Umbilical cord (tissue), 1 donor: ENCODE measurements at regions not wholly inside any gene's neighbourhood (a gene's known extent, or its start where the extent isn't known, plus 50 kb on each side); places are given as distances from the start of the nearest gene placed in this dataset.

Experiments used
- DNase-seq: peaks from one replicate; pipeline ENCODE4 v3.0.0-alpha.2; 2015; ENCODE audit warnings: low spot score

DNA sequence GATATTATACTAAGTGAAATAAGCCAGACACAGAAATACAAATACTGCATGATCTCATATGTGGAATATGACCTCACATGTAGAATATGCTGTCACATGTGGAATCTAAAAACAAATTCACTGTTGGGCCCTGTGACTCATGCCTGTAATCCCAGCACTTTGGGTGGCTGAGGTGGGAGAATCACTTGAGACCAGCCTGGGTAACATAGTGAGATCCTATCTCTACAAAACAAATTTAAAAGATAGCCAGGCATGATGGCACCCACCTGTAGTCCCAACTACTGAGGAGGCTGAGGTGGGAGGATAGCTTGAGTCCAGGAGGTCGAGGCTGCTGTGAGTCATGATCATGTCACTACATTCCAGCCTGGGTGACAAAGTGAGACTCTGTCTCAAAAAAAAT, 160.3 kb downstream of the PTEN start:
- no peak for DNase-seq

DNA sequence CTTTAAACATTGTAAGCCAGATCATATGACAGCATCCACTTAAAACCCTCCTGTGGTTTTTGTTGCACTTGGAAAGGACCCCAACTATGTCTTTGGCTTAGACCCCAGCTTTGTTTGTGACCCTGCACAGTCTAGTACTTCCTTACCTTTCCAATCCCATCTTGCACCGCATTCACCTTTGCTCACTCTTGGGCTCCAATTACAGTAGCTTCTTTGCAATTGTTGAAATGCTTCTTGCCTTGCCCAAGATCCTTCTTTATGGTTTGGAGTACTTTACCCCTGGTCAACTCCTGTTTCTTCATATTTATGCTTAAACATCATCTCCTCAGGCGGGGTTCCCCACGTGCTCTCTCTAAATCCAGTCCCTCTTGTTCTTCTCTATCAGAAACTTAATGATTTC, 162.6 kb downstream of the PTEN start:
- DNase-seq: no peak

DNA sequence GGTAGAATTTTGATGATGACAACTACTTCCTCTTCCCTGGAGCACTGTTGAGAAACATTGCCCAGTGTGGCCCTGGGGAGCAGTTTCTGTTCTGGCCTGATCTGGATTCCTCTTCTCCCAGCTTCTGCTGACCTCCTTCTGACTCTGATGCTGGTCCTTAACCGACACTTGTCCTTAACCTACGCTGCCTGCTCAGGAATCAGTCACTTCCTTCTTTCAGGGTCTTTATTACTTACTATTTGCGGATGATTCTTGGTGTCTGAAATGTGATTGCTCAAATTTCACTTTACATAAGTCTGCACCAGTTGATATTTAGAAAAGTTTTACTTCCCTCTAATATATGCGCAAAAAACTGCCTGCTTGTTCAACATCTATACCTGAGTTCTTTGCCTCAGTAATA, 164.1 kb downstream of the PTEN start:
- DNase-seq: peak; percentile 17

DNA sequence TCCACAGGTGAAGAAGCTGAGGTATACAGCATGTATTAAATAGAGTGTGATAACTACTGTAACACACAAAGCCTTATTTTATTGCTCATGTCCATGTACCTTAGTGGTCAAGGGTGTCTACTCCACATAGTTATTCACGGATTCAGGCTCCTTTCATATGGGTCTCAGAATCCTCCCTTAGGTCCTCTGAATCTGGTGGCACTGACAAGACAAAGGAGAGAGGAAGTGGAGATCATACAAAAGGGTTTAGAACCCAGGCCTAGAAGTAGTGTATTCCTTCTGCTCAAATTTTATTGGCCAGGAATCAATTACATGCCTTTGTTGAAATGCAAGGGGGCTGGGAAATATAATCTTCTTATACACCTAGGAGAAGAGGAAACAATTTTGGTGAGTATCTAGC, 164.6 kb downstream of the PTEN start:
- DNase-seq: no peak

DNA sequence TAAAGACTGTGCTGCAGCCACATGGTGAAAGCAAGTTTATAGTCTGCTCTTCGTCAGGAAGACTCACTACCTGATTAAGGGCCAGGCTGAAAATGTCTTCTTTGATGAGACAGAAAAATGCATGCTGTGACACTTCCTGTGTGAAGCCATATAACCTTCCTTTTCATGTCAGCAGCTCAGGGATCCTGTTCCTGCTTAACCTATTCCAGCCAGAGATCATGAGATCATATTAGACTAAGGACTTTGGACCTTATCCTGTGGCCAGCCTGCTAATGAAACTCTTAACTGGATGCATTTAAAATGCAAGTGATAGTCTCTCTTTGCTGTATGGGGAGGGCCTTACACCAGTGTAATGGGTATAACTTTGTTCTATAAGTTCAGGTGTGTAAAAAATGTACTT, 165.2 kb downstream of the PTEN start:
- DNase-seq: no peak

DNA sequence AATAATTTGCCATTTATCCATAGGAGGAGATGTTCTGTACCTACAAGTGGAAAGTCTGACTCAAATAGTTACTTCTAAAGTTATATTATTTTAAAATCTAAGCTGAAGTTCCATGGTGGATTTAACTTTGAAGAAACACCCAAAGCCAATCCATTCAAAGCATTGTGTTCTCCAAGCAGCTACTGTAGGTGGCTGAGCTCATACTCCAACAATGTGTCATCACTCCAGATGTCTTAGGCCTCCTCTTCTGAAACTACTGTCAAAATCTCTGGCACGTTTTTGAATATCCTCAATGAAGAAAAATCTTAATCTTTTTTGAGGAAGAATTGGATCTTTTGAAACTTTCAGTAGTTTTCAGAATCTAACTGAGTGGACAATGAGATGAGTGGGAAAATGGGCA, 169.1 kb downstream of the PTEN start:
- DNase-seq: no peak

DNA sequence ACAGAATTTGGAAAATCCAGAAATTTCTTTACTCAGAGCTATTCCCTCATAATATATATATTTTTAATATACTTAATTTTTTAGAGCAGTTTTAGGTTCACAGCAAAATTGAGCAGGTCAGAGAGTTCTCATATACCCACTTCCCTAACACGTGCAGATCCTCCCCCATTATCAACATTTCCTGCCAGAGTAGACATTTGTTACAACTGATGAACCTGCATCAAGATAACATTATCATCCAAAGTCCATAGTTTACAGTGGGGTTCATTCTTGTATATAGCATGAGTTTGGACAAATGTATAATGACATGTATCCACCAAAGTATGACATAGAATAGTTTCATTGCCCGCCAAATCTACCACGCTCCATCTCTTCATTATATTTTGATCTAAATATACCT, 170.0 kb downstream of the PTEN start:
- DNase-seq: no peak

DNA sequence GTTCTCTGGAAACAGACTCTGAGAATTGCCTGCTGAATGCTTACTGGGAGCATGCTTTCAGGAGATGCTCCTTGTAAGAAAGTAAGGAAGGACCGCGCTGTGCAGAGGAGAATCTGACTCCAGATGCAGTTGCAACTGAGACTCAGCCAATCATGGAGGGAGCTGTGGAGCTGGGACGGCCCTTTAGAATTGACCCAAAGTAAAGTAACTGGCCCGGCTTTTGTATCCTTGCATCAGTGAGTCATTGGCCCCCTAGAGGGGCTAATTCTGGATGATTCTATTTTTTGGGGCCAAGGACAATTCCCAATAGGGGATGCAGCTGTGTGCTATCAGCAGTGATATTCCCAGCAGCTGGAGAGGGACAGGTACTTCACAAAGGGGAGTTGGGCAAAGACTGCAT, 170.4 kb downstream of the PTEN start:
- no peak for DNase-seq

DNA sequence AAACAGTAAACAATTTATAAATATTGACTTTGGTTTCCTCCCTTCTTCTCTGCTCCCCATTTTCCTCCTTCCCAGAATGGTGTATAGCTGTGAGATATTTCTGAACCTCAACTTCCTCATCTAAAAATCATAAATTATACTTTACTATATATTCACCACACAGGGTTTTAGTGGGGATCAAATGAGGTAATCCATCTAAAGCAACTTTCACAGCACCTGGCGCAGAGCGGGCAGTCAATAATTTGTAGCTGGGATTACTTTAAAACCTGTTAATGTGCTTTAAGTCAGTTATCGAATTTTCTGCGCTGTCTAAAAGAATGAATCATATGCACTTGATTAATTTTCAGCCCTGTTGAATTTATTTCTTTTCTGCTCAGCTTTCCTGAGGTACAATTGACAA, 172.7 kb downstream of the PTEN start:
- no peak for DNase-seq

DNA sequence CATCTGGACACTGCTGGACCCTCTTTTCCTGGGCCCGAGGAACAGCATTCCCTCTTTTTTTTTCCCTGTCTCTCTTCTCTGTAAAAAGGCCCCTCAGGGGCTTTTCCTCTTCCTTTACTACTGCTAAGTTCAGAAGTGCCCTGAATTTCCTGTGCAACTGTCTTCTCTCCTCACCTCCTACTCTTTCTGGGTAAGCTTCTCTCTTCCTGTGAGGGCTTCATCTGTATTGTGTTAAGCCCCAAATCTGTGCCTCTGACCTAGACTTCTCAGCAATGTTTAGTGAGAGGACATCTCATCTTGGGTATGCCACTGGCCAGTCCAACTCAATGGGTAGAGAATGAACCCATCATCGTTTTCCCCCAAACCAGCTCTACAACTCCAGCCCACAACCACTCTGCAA, 174.2 kb downstream of the PTEN start:
- no peak for DNase-seq

DNA sequence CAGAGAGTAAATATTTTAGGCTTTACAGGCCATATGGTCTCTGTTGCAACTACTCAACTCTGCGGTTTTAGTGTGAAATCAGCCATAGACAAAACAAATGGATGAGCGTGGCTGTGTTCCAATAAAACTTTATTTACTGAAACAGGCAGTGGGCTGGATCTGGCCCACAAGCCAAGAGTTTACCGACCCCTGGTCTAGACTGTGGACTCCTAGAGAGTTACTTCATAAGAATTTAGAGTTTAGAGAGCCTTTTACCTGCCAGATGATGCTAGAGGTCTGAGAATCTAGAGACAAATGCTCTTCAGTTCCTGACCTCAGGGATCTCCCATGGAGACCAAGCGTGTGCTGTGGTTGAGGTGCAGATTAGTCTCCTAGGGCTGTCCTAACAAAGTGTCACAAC, 174.8 kb downstream of the PTEN start:
- DNase-seq: no peak

DNA sequence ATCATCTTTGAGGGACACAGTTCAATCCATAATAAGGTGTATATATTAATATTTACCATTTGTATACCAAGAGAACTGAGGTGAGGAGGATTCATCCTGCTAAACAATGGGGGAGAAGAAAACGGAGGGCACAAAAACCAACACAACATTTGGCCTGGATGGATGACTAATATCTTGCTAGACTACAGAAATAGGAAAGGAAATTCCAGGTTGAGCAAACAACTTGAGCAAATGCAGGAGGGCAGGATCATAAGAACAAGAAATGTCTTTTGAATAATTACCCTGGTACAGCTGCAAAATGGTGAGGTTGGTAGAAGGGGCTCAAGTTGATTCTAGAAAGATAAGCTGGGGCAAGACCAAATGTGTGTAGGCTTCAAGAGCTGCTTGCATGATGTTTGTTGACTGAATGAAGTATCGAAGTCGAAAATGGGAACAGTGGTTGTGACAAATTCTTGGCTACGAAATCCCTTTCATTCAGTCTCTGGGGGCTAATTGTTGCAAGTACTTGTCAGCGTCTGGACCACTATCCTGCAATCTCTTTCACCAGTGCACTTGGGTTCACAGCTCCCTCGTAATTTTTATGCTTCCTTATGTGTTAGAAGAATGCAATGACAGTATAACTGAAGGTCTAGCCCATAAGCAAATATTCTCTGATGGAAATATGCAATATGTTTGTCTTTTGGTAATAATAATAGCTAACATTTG, 176.2 kb downstream of the PTEN start:
- no peak for DNase-seq

DNA sequence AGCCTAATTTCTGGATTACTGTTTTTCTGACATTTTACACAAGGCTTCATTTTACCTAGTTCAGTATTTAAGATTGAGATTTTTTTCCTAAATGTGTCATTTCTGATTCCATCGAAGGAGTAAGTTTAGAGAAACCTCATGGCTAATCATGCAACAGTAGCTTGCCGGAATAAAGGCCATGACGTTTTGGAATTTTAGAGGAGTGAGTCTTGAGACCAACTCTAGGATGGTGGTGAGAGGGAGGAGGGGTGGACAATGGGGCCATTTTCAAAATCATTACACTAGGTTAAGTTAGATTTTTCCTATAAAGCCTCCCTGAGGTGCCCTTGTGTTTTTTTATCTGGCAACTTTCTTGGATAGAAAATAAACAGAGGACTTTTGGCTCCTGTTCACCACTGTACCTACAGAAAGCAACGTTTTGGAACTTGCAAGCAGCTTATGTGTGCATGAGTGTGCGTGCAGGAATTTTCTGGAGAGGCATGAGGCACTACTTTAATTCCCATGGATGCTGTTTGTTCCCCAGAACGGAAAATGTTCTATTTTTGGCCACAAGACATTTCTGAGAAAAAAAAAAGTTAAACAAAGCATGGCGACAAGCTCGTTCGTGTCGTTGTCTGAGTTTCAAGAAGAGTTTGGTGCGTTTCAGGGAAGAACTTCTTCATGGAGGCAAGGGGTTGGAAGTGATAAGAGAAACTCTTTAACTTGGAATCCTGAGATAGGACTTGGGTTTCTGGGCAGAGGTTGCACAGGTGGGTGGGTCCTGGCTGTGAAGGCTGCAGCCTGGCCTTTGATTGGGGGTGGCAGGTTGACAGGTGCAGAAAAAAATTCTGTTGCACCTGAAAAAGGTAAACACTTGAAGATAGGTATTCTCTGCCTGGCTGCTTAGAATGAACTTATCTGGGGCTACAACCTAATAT, 178.1 kb downstream of the PTEN start:
- peak; percentile 19 for DNase-seq

DNA sequence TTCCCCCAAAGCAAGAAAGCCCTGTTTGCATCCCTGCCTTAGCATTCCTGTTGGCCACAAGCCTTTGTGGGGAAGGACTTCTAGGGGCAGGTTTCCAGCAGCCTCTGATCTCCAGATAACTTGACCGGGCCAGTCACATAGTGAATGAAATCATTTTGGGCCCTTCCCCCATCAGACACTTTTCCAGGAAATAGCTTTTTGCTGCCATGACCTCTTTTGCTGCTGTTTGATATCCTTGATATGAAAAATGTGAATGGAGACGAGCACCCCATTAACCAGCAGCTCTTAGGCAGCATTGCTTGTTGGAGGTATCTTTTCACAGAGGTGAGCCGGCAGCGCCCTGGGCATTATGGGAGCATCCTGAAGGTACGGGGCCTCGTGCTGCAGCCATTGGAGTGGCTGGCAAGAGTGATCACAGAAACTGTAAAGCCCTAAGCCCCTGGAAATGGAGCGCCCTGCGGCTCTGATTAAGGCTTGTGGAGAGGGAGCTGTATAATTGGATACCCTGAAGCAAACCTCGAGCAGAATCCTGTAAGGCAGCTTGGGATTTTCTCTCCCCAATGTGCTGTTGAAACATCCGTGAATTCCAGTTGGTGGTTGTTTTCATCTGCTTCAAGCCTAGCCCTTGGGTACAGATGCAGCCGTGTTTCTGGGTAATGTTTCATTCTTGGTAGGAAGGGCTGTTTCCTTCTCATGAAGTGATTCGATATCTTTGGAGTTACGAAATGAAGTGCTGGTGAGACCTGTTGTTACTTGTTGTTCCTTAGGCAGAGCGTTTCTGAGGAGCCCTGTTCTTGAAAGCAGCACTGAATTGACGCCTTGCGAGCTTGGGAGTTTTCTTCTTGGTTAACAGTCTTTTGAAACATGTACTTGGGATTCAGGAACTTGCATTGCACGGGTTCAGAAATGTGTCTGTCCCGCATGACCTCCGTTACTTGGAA, 179.0 kb downstream of the PTEN start:
- peak; percentile 77 for DNase-seq

DNA sequence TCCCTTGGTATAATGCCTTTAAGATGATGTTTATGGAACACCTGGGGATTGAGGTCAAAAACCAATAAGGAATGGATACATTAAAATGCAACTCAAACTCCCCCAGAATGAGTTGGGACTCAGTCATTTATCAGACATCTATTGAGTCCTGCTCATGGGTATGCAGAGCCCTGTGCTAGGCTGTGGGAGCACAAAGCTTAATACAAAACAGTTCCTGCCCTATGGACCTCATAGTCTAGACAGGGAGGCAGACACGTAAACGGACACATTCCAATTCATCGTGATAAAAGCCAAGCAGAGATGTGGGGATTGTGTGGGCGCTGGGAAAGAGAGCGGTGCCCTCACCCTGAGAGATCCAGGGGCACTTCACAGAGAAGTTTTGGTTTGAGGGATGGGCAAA, 181.7 kb downstream of the PTEN start:
- DNase-seq: no peak

DNA sequence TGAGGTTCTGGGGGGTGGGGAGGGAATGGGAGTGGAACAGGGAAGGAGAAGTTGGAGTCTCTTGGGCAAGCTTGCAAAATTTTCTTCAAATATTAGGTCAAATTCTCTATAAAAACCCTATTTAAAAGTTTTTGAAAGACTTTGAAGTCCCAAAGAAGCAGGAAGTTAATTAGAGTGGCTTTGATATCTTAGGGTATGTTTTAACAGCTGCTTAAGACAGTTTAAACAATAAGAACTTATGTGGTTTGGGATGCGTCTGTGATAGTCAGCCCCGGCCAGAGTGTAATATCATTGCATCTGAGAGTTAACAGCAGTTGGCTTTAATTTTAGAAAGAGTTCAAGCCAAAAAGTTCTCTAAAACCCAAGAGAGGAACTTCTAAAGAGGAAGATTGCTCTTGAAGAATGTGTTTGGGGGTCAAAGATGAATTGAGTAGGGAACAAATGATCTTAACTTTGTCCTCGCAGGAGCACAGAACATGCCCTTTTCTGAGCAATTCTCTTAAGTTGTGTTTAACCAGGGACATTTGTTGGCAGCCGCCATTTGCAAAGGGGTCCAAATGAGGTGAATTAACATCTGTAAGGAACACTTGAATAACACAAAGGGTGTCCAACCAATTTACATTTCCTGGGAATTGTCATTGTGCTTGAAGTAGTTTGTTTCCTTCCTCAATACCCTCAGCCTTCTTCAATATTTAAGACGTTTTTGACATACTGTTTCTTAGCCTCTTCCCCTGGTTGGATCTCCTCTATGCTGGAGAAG, 182.4 kb downstream of the PTEN start:
- DNase-seq: no peak

DNA sequence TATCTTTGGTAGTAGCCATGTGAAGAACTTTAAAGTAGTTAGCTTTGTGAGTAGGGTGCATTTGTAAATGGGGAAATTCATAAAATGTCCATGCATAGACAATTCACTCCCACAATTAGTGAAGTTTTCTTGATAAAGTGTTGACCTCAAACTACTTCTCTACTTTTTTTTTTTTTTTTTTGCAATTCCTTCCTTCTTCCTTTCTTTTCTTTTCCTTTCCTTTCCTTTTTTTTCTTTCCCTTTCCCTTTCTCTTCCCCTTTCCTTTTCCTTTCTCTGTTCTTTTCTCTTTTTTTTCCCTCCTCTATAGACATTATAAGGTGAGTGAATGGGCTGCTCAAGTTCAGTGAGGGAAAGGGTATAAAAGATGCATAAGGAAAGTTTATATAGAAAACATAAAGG, 184.2 kb downstream of the PTEN start:
- no peak for DNase-seq

DNA sequence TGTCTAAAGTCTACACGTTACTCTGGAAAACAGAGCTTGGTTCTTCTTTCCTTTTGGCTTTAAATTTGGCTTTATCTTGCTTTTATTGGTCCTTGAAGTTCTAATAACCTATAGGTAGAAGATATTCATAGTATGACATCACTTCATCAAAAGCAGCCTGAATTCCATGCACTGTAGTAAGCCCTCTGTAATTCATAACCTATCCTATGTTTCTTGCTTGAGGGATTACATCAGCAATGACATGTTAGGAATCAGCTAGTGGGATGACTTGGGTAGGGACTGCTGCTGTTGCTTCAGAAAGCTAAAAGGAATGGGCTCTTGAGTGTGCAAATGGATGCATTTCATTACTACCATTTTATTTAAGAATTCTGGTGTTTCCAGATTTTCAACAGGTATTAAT, 184.9 kb downstream of the PTEN start:
- no peak for DNase-seq

DNA sequence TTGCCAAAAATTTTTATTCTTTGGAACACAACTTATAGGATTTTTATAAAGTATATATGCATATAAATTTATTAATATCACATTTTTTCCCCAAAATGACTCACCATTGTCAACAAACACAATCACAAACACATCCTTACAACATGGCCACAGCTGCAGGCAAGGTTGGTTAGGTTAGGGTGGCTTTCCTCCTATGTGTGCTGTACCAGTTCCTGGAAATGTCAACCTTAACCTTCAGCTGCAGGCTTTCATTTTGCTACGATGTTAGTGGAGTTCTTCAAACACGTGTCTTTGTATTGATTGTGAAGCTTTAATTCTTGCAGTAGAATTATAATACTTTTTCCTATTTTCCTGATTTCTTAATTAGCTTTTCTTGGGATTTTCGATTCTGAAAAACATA, 185.8 kb downstream of the PTEN start:
- DNase-seq: no peak

DNA sequence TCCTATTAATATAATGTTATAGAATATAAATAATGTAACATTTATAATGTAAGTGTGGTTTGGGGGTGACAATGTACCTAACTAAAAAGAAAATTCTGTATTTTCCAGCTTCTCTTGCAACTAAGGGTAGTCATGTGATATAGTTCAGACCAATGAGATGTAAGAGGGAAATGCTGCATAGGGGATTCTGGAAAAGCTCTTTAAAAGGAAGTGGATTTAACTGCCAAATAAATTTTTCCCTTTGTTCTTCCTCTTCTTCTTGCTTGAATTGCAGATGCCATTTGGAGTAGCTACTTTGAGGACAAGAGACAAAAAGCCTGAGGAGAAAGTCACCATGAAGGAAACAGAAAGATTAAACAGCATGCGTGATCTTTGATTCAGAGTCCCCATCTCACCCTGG, 194.3 kb downstream of the PTEN start:
- DNase-seq: no peak

DNA sequence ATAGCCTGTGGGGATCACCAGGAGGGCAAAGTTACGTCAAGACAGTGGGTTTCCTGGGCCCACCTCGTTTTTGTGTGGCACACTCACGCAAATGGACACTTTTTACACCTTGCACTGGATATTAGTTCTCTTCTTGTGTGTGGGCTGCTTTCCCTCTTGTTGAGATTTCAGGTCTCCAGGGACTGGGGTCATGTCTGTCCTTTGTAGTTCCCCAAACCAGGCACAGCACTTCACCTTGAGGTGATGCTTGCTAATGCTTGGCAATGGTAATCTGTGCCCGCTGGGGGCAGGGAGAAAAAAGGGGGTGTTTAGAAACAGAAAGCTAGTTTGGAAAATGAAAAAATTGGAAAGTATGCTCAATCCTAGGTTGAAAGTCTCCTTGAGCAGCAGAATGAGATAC, 195.3 kb downstream of the PTEN start:
- DNase-seq: no peak
